ENCODE measurements at regions not wholly inside any gene's neighbourhood (a gene's known extent, or its start where the extent isn't known, plus 50 kb on each side); places are given as distances from the start of the nearest gene placed in this dataset.

GRCh38 chr11:80388536-80388935 is 947.7 kb upstream of the TENM4 start:
- TF ChIP-seq CTCF (IDR thresholded peaks at IDR 0.05) (no peak), ZFX (IDR thresholded peaks at IDR 0.05; ENCODE audit: borderline replicate concordance) (no peak)
